ENCODE measurements at regions not wholly inside any gene's neighbourhood (a gene's known extent, or its start where the extent isn't known, plus 50 kb on each side); places are given as distances from the start of the nearest gene placed in this dataset.

DNA sequence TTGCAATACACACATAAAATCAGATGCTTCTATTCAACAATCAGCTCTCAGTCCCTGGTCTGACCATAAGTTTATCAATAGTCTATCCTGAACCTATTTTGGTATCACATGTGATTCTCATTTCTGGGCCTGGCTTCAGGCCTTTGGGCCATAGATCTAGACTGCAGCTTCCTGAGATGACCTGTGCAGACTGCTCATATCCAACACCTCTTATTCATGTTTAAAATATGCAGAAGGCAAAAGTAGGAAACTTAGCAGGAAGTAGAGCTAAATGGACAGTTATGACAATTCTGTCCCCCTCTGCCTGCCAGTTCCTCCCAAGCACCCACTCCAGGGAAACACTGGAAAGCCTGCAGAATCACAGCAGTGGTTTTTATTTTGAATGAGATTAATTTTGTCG lies 53.3 kb downstream of the C7orf25 start:
- DNase-seq (ENCODE audit: low read depth, low spot score) = no peak
- no peak overlapping the region for H3K4me3 ChIP-seq (ENCODE audit: low read length)

DNA sequence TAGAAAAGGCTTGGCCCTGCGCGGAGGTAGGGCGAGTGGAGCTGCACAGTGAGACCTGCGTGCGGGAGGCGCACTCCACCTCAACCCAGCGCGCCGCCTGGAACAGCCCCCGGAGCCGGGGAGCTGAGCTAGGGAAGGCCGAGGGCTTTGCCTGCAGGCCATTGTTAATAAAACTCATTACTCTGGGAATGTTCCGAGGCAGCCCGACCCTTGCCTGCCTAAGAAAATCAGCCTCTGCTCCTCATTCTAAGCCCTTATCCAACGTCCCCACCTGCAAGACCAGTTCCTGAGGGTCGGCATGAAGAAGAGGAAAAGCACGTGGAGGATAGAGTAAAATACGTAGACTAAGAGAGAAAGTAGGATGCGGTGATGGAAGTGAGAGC lies 55.3 kb downstream of the C7orf25 start:
- H3K4me3 ChIP-seq (ENCODE audit: low read length) = no peak overlapping the region
- DNase-seq (ENCODE audit: low read depth, low spot score) = no peak

DNA sequence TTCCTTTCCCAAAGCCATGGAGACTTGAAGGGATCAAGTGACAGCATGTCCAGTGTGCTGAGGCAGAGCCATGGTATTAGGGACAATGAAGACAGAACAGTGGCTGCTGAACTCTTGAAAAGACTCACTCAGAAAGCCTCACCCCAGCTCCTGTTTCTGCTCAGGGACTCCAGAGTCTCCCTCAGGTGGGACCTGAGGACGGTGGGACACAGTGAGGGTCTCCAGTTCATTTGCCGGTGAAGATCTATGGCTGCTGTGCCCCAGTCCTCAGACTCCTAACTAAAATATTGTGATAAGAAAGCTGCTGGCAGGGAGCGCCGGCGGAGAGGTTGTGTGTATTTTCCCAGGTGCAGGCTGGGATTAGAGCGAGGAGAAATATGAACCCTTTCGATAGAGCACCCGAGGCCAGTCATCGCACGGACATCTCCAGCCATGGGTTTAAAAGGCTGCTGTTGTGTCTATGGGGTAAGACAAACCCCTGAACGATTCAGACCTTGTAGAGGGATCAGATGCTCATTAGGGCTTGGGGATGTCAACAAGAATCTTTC lies 57.2 kb downstream of the C7orf25 start:
- no peak for DNase-seq (ENCODE audit: low read depth, low spot score)
- H3K4me3 ChIP-seq (ENCODE audit: low read length) = no peak overlapping the region

DNA sequence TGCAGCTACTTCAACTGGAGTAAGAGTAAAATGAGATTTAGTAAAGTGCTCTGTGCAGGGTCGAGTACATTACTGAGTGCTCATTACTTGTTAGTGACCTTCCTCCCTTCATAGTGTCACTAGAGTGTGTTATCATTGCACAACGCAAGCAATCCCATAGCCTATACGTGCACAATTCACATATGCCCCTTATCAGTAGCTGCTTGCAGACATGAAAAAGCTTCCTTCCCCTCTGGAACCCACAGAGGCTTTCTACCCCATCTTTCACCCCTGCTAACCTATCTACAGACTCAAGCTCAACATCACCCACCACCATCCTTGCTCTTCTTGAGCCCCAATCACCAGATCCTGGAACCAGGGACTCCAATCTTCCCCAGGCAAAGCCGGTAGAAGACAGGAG lies 59.3 kb downstream of the C7orf25 start:
- no peak for DNase-seq (ENCODE audit: low read depth, low spot score)
- H3K4me3 ChIP-seq (ENCODE audit: low read length) = no peak overlapping the region

DNA sequence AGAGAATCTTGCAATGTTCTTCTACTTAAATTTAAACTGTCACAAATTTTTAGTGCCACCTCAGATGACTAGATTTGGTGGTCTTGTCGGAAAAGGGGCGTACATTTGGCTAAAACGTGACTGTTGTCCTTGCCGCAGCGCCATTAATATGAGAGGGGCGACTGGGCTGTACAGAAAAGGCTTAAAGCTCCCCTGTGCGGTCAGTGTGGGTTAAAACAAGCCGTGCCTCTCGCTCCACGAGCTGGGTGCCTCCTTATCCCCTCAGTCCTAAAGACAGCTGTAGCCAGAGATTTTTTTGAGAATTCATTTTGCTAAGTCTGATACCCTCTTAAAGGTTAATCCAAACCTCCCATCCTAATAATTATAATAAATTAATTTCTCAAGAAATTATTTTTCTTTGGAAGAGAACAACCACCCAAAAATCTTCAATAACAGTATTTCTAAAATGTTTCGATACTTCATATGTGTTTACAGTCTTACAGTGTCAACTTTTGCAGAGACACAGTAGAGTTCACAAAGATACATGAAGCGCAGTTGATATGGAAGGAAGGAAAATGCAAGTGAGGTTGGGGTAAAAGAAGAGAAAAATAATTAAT lies 68.6 kb downstream of the C7orf25 start:
- peak; percentile 35 for DNase-seq (ENCODE audit: low read depth, low spot score)
- H3K4me3 ChIP-seq (ENCODE audit: low read length) = no peak overlapping the region

DNA sequence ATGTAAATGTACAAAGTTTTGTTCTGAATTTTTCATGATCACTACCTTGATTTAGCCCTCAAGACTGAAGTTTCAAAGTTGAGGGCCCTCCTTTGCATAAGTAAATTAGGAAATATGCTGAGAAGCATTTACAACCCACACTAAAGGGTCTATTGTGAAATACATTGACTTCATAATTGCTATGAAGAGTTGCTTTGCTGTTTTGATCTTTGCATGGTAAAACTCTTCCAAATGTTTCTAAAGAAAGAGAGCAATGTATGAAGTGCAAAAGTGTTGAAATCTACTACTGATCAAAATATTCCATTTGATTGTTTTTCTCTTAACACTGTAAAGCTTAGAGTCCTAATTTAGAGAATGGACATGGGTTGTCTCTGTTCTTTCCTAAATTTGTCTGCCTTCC lies 77.2 kb downstream of the C7orf25 start:
- DNase-seq (ENCODE audit: low read depth, low spot score) = no peak

DNA sequence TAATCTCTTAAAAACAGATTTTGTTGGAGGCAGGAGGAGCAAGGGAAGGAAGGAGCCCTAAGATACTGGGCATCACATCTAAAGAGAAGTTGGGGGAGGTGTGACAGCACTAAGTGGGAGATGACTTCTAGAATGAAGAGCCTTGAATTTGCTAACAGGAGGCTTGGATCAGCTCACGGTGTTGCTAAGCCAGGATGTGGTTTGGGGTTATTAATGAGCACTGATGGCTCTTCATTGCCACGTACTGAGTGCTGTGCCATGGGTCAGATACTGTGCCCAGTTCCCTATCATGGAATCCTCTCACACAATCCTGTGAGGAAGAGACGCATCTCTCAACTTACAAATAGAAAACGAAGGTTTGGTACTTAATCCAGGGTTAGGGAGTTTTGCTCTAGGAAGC lies 78.5 kb downstream of the C7orf25 start:
- no peak overlapping the region for H3K4me3 ChIP-seq (ENCODE audit: low read length)
- DNase-seq (ENCODE audit: low read depth, low spot score) = no peak

More for the DNA sequence above, 77.2 kb downstream of the C7orf25 start:
- no peak overlapping the region for H3K4me3 ChIP-seq (ENCODE audit: low read length)

DNA sequence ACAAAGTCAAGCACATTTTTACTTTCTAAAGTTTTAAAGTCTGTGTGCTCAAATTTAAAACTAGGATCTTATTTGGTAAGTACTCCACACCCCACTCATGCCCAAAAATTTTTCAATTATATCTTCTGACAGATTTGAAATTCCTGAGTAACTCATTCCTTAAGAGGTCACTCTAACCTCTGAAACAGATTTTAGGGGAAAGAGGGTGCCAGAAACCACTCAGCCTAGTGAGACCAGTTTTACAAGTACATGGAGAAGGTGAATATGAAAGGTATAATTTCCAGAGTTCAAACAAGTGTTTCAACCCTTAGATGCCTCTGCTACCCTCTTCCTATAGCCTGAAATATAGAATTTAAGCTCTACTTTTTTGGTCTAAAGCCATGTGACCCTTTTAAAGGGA lies 79.2 kb downstream of the C7orf25 start:
- H3K4me3 ChIP-seq (ENCODE audit: low read length) = no peak overlapping the region
- no peak for DNase-seq (ENCODE audit: low read depth, low spot score)

DNA sequence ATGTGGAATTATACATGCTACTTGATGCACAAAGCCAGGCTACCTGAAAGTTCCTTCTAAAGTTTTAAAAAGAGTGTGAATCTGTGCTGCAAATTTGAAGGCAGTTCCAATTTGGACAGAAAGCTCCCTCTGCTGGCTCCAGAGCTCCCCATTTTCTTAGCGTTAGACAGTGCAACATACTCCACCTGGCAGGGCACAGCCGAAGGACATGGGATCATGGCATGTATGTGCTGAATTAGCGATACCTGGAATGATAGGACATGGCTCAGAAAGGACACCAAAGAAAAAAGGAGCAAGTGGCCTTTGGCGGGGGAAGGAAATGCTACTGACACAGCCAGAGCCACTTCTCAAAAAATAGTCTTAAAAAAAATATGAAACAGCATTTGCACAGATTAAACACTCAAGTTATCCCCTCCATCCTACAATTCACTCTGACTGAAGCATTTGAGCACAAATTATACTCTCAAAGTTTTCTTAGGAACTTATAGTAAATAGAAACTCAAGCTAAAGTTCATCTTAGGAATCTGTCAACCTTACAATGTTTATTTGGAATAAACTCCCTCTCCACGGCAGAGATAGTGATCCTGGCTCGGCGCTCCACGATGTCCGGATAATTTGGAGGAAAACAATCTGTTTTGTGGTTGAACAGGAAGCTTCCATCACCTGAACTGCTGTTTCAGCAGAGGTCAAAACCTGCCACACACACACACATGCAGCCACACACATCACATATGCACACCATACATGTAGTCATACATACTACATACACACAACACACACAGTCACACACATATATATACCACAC lies 80.0 kb downstream of the C7orf25 start:
- peak; percentile 22 for DNase-seq (ENCODE audit: low read depth, low spot score)
- no peak overlapping the region for H3K4me3 ChIP-seq (ENCODE audit: low read length)

DNA sequence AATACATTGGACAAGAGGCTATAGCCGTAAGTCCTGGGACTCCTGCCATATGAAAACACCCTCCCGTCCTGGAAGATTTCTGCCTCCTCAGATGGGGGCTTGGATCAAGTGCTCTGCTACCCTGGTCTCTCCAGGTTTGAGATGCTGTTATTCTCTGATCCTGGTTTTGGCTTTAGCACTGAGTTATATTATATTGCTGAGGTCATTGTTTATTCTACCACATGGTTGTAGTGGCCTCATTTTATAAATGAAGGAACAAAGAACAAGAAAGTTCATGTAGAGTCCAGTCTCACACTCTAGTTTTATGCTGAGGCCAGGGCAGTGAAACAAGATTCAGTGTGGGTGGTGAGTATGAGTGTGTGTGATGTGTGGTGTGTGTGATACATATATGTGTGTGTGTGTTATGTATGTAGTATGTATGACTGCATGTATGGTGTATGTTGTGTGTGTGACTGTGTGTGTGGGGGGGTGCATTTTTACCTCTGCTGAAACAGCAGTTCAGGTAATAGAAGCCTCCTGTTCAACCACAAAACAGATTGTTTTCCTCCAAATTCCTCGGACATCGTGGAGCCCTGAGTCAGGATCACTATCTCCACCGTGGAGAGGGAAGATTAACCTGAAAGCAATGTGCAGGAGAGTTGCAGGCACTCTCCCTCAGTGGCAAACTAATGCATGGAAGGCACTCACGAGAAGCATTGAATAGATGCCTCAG lies 80.7 kb downstream of the C7orf25 start:
- DNase-seq (ENCODE audit: low read depth, low spot score) = no peak
- no peak overlapping the region for H3K4me3 ChIP-seq (ENCODE audit: low read length)

DNA sequence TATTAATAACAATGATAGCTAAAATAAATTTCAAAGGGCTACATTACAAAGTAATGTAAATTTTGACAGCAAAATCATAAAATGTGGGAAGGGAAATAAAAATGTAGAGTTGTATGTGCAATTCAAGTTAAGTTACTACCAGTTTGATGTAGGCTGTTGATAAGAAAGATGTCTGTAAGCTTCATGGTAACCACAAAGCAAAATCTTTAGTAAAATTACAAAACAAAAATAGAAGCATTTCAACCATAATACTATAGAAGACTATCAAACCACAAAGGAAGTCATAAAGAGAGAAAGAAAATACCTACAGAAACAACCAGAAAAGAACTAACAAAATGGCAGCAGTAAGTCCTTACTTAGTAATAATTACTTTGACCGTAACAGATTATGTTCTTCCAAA lies 99.1 kb downstream of the C7orf25 start:
- peak; percentile 16 for DNase-seq (ENCODE audit: low read depth, low spot score)

DNA sequence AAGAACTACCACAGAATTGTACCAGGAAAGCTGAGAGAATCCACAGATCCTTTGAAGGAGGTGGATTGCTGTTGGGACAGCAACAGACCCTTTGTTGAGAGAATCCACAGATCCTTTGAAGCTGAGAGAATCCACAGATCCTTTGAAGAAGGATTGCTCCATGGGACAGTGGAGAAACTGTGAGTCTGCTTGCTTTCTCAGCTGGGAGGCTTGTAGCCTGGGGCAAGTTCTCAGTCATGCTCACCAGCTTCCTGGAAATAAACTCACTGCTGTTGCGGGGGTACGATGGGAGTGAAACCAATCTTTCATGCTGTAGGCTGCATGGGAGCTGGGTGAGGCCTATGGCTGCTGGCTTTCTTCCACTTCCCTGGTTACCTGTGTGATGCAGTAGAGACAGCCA lies 106.3 kb downstream of the C7orf25 start:
- no peak overlapping the region for H3K4me3 ChIP-seq (ENCODE audit: low read length)
- DNase-seq (ENCODE audit: low read depth, low spot score) = no peak

More for the DNA sequence above, 99.1 kb downstream of the C7orf25 start:
- H3K4me3 ChIP-seq (ENCODE audit: low read length) = no peak overlapping the region

DNA sequence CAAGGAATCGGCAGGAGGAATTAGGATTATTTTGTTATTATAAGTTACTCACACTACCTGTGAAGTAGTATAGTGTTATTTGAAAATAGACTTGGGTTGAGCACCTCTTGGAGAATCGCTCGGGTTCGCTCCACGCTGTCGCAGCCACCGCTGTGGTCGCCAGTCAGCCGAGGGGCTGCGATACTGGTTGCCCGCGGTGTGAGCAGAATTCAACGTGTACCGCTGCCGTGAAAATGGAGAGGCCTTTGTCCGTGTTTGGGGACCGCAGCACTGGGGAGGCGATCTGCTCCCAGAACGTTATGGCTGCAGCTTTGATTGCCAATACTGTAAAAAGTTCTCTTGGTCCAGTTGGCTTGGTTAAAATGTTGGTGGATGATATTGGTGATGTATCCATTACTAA lies 117.2 kb downstream of the C7orf25 start:
- no peak for DNase-seq (ENCODE audit: low read depth, low spot score)
- no peak overlapping the region for H3K4me3 ChIP-seq (ENCODE audit: low read length)

DNA sequence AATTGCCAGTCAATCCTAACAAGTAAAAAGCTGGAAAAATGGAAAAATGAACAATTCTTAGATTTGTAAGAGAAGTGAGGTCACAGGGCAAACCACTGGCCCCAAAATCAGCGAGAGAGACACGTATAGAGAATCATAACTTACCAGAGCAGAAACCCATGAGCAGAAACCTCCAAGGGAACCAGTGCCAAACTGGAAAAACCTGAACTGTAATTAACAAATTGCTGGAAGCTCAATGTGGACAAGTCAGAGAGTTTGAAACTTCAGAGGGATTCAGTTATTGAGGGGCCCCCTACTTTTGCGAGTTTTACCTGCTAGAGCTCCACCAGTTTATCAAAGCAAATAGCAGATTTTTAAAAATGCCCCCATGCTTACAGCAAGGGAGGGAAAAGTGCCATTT lies 119.0 kb downstream of the C7orf25 start:
- no peak for DNase-seq (ENCODE audit: low read depth, low spot score)
- H3K4me3 ChIP-seq (ENCODE audit: low read length) = no peak overlapping the region

DNA sequence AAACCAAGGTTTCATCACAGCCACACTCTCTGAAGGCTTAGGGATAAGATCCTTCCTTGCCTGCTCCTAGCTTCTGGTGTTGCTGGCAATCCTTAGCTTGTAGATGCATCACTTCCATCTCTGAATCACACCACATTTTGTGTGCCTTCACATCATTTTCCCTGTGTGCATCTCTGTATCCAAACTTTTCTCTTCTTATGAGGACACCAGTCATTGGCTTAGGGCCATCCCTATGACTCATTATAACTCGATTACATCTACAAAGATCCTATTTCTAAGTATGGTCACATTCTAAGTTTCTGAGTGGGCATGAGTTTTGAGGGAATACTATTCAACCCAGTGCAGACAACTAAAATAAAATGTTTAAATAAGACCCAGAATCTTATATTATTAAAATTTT lies 121.7 kb downstream of the C7orf25 start:
- no peak overlapping the region for H3K4me3 ChIP-seq (ENCODE audit: low read length)
- no peak for DNase-seq (ENCODE audit: low read depth, low spot score)

DNA sequence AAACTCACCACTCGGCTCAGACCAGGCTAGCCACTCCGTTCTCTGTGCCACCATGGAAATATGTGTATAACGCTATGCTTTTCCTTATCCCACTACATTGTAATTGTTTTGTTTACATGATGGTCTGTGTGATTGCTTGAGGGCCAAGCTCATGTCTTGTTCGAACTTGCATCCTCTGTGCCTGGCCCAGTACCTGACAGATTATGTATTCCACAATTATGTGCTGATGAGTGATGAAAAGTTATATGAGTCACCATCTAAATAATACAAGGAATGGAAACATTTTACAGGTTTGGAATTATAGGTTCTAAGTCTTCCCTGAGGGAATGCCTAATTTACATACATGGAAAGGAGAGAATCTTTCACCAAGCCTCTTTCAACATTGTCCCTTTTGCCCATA lies 137.4 kb downstream of the C7orf25 start:
- no peak overlapping the region for H3K4me3 ChIP-seq (ENCODE audit: low read length)
- DNase-seq (ENCODE audit: low read depth, low spot score) = no peak

DNA sequence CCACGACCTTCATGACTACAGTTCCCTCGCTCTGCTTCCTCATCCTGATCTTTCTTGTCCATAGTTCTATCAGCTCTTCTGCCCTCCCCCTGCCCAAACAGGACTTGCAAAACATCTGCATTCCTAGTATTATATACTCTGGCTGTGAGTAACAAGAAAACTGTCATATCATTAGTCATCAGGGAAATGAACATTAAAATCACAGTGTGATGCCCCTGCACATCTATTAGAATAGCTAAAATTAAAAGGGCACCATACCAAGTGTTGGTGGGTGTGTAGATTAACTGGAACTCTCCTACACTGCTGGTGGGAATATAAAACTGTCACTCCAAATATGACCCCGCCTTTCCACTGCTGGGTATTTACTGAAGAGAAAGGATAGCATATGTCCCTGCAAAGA lies 141.8 kb downstream of the C7orf25 start:
- H3K4me3 ChIP-seq (ENCODE audit: low read length) = no peak overlapping the region
- no peak for DNase-seq (ENCODE audit: low read depth, low spot score)

DNA sequence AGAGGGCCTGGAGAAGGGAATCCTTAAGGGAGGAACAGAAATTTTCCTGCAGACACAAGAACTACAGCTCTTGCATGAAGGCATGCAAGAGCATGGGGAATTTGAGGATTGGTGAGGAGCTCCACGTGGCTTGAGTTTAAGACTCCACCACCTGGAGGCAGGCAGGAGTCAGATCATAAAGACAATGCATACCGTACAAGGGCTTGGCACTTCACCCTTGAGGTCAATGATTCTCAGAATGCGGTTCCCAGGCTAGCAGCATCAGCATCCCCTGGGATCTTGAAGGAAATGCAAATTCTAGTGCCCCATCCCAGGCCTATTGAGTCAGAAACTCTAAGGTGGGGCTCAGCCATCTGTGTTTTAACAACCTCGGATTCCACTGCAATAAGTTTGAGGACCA lies 143.8 kb downstream of the C7orf25 start:
- DNase-seq (ENCODE audit: low read depth, low spot score) = no peak
- no peak overlapping the region for H3K4me3 ChIP-seq (ENCODE audit: low read length)

DNA sequence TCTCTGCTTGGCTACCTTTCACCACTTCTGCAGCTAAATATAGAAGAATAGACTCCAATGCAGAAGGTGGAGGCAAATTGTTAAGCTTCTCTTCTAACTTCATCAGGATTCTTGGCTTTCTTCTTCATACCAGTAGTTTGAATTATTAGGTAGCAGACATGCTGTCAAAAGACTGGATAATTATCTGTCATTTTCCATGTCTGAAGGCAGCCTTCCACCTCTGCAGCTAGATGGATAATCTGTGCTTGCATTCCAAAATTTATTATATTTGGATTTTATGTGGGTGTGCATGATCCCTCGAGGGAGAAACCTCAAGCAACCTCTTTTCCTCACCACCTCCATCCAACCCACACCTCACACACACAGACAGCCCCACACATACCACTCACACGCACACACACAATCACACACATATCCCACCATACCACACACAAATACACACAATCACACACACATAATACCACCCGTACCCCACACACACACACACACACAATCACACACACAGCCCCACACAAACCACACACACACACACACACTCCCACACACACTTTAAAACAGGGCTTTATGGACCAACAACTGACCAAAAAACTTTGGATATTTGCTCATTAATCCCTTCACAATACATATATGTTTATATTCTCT lies 145.0 kb downstream of the C7orf25 start:
- H3K4me3 ChIP-seq (ENCODE audit: low read length) = no peak overlapping the region
- no peak for DNase-seq (ENCODE audit: low read depth, low spot score)

DNA sequence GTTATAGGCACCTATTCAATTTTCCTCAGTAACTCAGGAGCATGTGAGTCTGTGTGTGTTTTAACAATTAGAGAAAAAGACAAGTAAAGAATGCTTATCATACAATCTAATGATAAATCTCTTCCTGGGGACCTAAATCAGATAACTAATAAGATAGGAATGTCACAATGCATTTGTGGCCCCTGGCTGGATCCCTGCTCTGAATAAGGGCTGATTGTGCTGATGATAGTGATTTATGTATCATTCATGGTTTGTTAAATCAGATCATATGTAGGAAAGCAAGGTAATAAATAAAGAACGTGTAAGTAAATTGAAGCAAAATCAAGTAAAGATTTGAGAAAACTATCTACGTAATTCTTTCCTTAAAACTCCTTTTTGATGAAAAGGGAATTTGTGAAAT lies 145.9 kb downstream of the C7orf25 start:
- H3K4me3 ChIP-seq (ENCODE audit: low read length) = no peak overlapping the region
- no peak for DNase-seq (ENCODE audit: low read depth, low spot score)
